UCSD-AML1 (cell line): ENCODE measurements at regions not wholly inside any gene's neighbourhood (a gene's known extent, or its start where the extent isn't known, plus 50 kb on each side); places are given as distances from the start of the nearest gene placed in this dataset.
A peak's percentile ranks its signal among the peaks of the same experiment; 100 is the strongest.

Source experiments
- DNase-seq: peaks from one replicate; lab custom pipeline; 2025; ENCODE audit not compliant: unreplicated experiment; lab: John Stamatoyannopoulos, UW

GRCh38 chr21:15233611-15234010 lies 168.8 kb upstream of the NRIP1 start:
- DNase-seq, result no peak

- DNase-seq, result no peak
Observed at GRCh38 chr21:15236111-15236510, 171.3 kb upstream of the NRIP1 start.

- no peak for DNase-seq
Observed at GRCh38 chr21:15240848-15241247, 176.0 kb upstream of the NRIP1 start.

- DNase-seq, result no peak
Observed at GRCh38 chr21:15241997-15242736, 177.4 kb upstream of the NRIP1 start.

GRCh38 chr21:15242906-15243305 lies 178.1 kb upstream of the NRIP1 start:
- no peak for DNase-seq

GRCh38 chr21:15243406-15243805 lies 178.6 kb upstream of the NRIP1 start:
- peak; percentile 25 for DNase-seq

GRCh38 chr21:15247613-15248012 lies 182.8 kb upstream of the NRIP1 start:
- no peak for DNase-seq

GRCh38 chr21:15249285-15249993 lies 184.6 kb upstream of the NRIP1 start:
- DNase-seq, result peak; percentile 8

- no peak for DNase-seq
Observed at GRCh38 chr21:15250384-15250783, 185.6 kb upstream of the NRIP1 start.

GRCh38 chr21:15252431-15252830 lies 187.6 kb upstream of the NRIP1 start:
- DNase-seq, result no peak

GRCh38 chr21:15254111-15254510 lies 189.3 kb upstream of the NRIP1 start:
- no peak for DNase-seq

GRCh38 chr21:15255261-15255660 lies 190.5 kb upstream of the NRIP1 start:
- no peak for DNase-seq

GRCh38 chr21:15255763-15256162 lies 191.0 kb upstream of the NRIP1 start:
- no peak for DNase-seq

GRCh38 chr21:15256996-15257395 lies 192.2 kb upstream of the NRIP1 start:
- no peak for DNase-seq

GRCh38 chr21:15257646-15258045 lies 192.8 kb upstream of the NRIP1 start:
- DNase-seq, result no peak

GRCh38 chr21:15259824-15260223 lies 195.0 kb upstream of the NRIP1 start:
- DNase-seq, result no peak

GRCh38 chr21:15260604-15261003 lies 195.8 kb upstream of the NRIP1 start:
- no peak for DNase-seq

GRCh38 chr21:15264084-15264665 lies 199.4 kb upstream of the NRIP1 start:
- DNase-seq, result no peak

- no peak for DNase-seq
Observed at GRCh38 chr21:15272171-15272570, 207.4 kb upstream of the NRIP1 start.

- DNase-seq, result no peak
Observed at GRCh38 chr21:15272591-15272990, 207.8 kb upstream of the NRIP1 start.

GRCh38 chr21:15273244-15273643 lies 208.4 kb upstream of the NRIP1 start:
- no peak for DNase-seq
